ENCODE measurements at regions not wholly inside any gene's neighbourhood (a gene's known extent, or its start where the extent isn't known, plus 50 kb on each side); places are given as distances from the start of the nearest gene placed in this dataset.

DNA sequence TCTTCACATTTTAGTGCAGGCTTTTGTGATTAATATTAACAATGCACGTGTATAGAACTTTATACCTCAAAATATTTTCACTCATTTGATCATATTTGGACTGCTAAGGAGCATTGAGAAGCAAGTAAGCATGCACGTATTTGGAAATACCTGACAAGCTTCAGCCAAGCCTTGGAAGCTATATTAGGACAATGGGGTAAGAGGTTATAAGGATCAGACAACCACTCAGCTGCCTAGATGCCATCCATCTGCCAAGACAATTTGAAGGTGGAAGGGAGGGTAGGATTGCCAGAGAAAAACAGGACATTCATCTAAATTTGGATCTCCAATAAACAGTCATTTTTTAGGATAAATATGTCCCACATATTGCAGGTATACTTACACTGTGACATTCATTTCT is 394.9 kb upstream of the CFAP20DC start:
- H3K27ac ChIP-seq, result no peak overlapping the region
- DNase-seq (ENCODE audit: low spot score), result no peak
- no peak overlapping the region for H3K4me3 ChIP-seq
- TF ChIP-seq, protein P1, sequence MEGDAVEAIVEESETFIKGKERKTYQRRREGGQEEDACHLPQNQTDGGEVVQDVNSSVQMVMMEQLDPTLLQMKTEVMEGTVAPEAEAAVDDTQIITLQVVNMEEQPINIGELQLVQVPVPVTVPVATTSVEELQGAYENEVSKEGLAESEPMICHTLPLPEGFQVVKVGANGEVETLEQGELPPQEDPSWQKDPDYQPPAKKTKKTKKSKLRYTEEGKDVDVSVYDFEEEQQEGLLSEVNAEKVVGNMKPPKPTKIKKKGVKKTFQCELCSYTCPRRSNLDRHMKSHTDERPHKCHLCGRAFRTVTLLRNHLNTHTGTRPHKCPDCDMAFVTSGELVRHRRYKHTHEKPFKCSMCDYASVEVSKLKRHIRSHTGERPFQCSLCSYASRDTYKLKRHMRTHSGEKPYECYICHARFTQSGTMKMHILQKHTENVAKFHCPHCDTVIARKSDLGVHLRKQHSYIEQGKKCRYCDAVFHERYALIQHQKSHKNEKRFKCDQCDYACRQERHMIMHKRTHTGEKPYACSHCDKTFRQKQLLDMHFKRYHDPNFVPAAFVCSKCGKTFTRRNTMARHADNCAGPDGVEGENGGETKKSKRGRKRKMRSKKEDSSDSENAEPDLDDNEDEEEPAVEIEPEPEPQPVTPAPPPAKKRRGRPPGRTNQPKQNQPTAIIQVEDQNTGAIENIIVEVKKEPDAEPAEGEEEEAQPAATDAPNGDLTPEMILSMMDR (IDR thresholded peaks at IDR 0.05), result no peak

DNA sequence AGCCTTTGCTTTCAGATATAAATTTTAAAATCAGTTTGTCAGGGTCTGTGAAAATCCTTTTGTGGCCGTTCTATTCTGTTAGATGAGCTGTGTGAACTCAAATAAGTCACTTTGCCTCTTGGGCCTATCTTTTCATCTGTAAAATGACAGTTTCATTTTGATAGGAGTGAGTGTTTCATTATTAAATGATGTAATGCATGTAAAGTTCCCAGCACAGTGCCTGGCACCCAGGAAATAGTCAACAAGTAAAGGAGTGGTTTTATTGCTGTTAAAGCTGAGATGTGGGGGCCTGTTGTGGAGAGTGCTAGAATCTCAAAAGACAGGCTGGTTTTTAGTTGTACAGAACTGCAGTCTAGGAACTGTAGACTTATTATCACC is 394.5 kb upstream of the CFAP20DC start:
- no peak overlapping the region for H3K4me3 ChIP-seq
- no peak for DNase-seq (ENCODE audit: low spot score)
- TF ChIP-seq, protein P1 (IDR thresholded peaks at IDR 0.05), result no peak
- H3K27ac ChIP-seq, result no peak overlapping the region

DNA sequence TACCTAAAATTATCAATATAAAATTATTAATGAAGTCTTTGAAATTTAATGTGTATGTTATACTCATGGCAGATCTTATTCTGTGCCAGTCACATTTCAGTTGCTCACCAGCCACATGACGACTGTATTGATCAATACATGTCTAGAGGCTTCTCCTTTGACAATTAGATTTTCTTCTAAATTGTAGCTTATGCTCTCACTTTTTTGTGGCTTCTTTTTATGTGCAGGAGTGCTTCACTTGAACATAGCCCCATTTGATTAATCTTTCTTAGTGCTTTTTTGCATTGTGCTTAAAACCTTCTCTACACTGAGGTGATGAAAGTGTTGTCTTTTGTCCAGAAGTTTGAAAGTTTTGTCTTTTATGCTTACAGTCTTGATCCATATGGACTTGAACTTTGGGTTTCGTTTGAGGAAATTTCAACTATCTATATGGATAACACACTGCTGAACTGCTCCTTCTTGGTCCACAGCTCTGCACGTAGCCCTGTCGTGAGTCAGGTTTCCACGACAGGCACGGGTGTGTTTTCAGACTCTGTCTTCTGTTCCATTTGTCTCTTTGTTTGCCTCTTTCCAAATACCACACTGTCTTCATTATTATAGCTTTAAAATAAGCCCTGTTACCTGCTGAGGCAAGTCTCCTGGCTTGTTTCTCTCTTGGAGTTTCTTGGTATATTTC is 393.9 kb upstream of the CFAP20DC start:
- no peak overlapping the region for H3K27ac ChIP-seq
- TF ChIP-seq, protein P1 (IDR thresholded peaks at IDR 0.05), result no peak
- no peak for DNase-seq (ENCODE audit: low spot score)
- no peak overlapping the region for H3K4me3 ChIP-seq

DNA sequence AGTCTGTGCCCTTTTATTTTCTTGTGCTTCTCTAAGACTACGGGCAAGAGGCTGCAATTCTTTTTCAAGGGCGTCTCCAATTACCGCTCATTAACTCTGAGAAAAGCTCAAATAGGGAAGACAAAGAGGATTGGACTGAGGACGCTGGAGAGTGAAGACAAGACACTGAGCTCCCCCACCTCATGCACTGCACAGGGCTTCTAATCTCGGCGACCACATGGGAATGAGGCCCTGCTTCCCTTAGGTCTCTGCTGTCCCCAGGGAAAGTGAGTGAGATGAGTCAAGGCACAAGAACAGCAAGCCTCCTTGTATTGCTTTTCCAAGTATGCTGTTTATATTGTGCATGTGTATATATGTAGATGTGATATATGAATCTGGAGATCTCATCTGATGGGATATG is 392.2 kb upstream of the CFAP20DC start:
- TF ChIP-seq, protein P1 (IDR thresholded peaks at IDR 0.05), result no peak
- H3K27ac ChIP-seq, result no peak overlapping the region
- no peak overlapping the region for H3K4me3 ChIP-seq
- no peak for DNase-seq (ENCODE audit: low spot score)

DNA sequence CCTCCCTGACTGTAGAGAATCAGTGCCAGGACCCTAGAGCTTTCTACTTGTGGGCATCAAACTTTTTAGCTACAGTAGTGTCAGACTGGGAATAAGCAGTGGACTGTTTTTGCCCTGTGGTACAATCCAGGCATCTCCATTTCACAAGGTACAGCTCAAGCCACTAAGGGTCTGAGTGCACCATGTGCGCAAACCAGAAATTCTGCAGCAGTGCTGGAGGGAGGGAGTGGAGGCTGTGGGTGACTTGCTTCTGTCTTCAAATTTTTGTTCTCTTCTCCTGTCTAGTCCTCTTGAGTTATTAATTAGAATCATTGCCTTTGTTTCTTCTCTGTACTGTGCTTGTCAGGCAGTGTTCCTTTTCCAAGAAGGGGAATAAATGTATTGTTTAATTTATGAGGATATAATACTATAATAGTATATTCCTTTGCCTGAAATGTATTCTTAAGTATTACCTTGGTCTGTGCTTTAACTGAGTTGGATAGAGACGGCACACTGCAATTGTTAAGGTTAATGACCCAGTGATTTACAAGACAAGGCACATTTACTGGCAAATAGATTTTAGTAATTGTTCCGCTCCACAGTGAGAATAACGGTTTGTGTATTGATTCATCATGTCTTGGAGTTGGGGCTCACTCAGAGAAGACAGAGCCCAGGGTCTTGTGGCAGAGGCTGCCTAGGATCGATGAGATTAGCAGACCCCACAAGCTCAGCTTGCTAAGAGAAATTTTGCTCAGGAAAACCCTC is 390.6 kb upstream of the CFAP20DC start:
- no peak for DNase-seq (ENCODE audit: low spot score)
- Histone ChIP-seq H3K4me3 (no peak overlapping the region), H3K27ac (no peak overlapping the region)
- TF ChIP-seq, protein P1 (IDR thresholded peaks at IDR 0.05), result no peak

DNA sequence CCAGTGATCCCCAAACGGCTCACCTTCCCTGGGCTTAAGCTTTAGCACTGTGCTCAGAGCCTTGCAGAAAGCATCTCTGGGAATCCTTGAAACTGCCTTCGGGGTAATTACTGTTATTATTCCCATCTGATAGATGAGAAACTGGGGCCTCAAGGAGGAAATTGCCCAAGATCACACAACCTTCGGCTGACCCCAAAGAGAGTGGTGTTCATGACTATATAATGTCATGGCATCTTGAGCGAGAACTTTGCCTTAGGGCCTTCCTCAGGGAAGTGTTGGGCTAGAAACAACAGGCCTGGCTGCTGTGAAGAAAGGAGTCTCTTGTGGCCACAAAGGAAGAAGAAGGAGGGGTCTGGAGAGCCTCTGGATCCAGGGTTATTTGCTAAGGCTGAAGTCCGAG is 388.7 kb upstream of the CFAP20DC start:
- no peak for DNase-seq (ENCODE audit: low spot score)
- no peak overlapping the region for H3K27ac ChIP-seq
- no peak overlapping the region for H3K4me3 ChIP-seq
- TF ChIP-seq, protein P1 (IDR thresholded peaks at IDR 0.05), result no peak
